ENCODE measurements at regions not wholly inside any gene's neighbourhood (a gene's known extent, or its start where the extent isn't known, plus 50 kb on each side); places are given as distances from the start of the nearest gene placed in this dataset.

DNA sequence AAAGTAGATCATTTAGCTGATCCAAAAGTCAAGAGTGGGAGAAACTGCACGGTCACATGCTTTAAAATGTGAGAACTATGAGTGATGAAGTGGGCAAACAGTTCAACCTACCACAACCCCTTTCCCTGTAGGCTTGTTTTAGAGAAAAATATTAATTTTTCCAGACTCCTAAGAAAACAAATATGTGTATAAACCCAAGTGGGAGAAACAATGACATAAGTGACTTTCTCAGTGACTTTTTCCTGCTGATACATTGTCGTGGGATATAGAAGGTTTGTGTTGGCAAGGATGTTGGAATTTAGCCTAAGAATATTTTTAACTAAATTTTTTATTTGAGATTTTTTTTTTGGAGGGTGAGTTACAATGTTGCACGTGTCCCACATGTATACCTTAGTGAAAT, 321.7 kb downstream of the FIGN start (continued):
- TF ChIP-seq, protein P1, sequence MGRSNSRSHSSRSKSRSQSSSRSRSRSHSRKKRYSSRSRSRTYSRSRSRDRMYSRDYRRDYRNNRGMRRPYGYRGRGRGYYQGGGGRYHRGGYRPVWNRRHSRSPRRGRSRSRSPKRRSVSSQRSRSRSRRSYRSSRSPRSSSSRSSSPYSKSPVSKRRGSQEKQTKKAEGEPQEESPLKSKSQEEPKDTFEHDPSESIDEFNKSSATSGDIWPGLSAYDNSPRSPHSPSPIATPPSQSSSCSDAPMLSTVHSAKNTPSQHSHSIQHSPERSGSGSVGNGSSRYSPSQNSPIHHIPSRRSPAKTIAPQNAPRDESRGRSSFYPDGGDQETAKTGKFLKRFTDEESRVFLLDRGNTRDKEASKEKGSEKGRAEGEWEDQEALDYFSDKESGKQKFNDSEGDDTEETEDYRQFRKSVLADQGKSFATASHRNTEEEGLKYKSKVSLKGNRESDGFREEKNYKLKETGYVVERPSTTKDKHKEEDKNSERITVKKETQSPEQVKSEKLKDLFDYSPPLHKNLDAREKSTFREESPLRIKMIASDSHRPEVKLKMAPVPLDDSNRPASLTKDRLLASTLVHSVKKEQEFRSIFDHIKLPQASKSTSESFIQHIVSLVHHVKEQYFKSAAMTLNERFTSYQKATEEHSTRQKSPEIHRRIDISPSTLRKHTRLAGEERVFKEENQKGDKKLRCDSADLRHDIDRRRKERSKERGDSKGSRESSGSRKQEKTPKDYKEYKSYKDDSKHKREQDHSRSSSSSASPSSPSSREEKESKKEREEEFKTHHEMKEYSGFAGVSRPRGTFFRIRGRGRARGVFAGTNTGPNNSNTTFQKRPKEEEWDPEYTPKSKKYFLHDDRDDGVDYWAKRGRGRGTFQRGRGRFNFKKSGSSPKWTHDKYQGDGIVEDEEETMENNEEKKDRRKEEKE (IDR thresholded peaks at IDR 0.05; ENCODE audit: borderline replicate concordance in 1 of 2, control insufficient read depth in 1 of 2, low read depth in 2 of 2, low read length in 1 of 2): no peak
- TF ChIP-seq SIN3A (IDR thresholded peaks at IDR 0.05; ENCODE audit: borderline replicate concordance in 2 of 2, control insufficient read depth in 1 of 2, low read depth in 2 of 2, low read length in 2 of 2) (no peak), ZBTB7A (IDR thresholded peaks at IDR 0.05; ENCODE audit: borderline replicate concordance, control insufficient read depth, low read depth, low read length) (no peak), POLR3A (IDR thresholded peaks at IDR 0.05; ENCODE audit: borderline replicate concordance, extremely low read depth, insufficient read depth, insufficient read length) (no peak), HDAC2 (IDR thresholded peaks at IDR 0.05) (no peak)
- TF ChIP-seq, protein P2, sequence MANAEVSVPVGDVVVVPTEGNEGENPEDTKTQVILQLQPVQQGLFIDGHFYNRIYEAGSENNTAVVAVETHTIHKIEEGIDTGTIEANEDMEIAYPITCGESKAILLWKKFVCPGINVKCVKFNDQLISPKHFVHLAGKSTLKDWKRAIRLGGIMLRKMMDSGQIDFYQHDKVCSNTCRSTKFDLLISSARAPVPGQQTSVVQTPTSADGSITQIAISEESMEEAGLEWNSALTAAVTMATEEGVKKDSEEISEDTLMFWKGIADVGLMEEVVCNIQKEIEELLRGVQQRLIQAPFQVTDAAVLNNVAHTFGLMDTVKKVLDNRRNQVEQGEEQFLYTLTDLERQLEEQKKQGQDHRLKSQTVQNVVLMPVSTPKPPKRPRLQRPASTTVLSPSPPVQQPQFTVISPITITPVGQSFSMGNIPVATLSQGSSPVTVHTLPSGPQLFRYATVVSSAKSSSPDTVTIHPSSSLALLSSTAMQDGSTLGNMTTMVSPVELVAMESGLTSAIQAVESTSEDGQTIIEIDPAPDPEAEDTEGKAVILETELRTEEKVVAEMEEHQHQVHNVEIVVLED (CRISPR knock-in tag; IDR thresholded peaks at IDR 0.05): no peak
